Peyer's patch (tissue), 4 donors: ENCODE measurements at regions not wholly inside any gene's neighbourhood (a gene's known extent, or its start where the extent isn't known, plus 50 kb on each side); places are given as distances from the start of the nearest gene placed in this dataset.

ENCODE experiments used
- DNase-seq, 3 donors: peaks; one replicate each; pipeline ENCODE4 v3.0.0-alpha.2; 2017 to 2019
- H3K27ac ChIP-seq, 4 donors: fragments of 200-600 bp; sonication (generic); one replicate each; pipeline ENCODE4 v1.5.1; 2016 to 2019
- H3K27me3 ChIP-seq, 2 donors: fragments of 200-600 bp; sonication (generic); one replicate each; pipeline ENCODE4 v1.5.1; 2019
- H3K36me3 ChIP-seq, 3 donors: fragments of 200-600 bp; sonication (generic); one replicate each; pipeline ENCODE4 v1.5.1; 2016 to 2019
- H3K4me1 ChIP-seq, 4 donors: fragments of 200-600 bp; sonication (generic); one replicate each; pipeline ENCODE4 v1.5.1; 2016 to 2019
- H3K4me3 ChIP-seq, 4 donors: fragments of 200-600 bp; sonication (generic); 1 replicate in 3 of 4; 2 replicates in 1 of 4; pipeline ENCODE4 v1.5.1; 2016 to 2019; ENCODE audit warnings: mild to moderate bottlenecking in 1 of 4
- H3K9me3 ChIP-seq, 4 donors: fragments of 200-600 bp; sonication (generic); one replicate each; pipeline ENCODE4 v1.5.1; 2016 to 2019; ENCODE audit warnings: mild to moderate bottlenecking in 1 of 4
- POLR2A ChIP-seq, 2 donors: fragments of 450-650 bp; IDR thresholded peaks; one replicate each; pipeline ENCODE4 v1.5.1; 2017; ENCODE audit warnings: antibody characterized with exemption in 2 of 2, mild to moderate bottlenecking in 2 of 2, moderate library complexity in 2 of 2
- TF ChIP-seq, protein P1 (sequence below), 6 experiments: fragments of 450-650 bp in 4 of 6; fragments of 200-600 bp in 2 of 6; sonication (generic) in 1 of 6; IDR thresholded peaks; one replicate each; pipeline ENCODE4 v1.5.1; 2017 to 2019; ENCODE audit warnings: antibody characterized with exemption in 6 of 6, mild to moderate bottlenecking in 3 of 6, moderate library complexity in 1 of 6

DNA sequence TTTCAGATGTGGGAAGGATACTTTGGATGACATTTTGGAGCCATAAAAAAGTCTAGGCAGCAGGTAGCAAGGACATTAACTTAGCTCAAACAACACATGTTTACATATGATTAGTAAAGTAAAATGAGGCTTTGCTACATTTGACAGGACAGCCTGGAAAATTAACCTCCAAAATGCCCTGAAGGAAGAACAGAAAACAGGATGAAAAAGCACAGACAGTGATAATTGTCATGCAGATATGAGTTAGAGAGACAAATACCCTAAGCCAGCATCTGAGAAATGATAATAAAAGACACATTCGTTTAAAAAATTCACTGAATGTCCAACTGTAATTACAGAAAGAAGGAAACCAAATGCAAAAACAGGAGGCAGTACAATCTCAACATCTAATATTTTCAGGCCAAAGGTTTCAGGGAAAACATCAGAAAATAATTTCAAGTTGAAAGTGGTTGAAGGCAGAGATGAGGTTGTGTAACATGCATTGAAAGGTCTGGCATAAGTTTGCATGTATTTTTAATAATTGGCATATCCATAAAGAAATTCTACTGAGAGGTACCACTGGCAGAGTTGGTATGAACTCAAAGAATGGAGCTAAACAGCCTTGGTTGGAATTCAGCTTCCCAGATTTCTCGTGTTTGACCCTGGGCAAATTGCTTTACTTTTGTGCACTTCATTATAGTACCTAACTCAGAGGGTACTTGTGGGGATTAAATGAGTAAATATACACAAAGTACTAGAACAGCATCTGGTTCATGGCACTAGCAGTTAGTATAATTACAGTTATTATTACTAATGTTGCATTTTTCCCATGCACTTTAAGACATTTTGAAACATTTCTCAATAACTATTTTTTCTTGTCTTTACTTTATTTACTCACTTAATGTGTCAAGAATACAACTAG is 54.4 kb upstream of the MAP9 start:
- H3K4me1 ChIP-seq, result no peaks in the 10 kb centered on the region
- DNase-seq, result no peak
- TF ChIP-seq POLR2A (IDR thresholded peaks at IDR 0.05), result no peak
- TF ChIP-seq, protein P1, sequence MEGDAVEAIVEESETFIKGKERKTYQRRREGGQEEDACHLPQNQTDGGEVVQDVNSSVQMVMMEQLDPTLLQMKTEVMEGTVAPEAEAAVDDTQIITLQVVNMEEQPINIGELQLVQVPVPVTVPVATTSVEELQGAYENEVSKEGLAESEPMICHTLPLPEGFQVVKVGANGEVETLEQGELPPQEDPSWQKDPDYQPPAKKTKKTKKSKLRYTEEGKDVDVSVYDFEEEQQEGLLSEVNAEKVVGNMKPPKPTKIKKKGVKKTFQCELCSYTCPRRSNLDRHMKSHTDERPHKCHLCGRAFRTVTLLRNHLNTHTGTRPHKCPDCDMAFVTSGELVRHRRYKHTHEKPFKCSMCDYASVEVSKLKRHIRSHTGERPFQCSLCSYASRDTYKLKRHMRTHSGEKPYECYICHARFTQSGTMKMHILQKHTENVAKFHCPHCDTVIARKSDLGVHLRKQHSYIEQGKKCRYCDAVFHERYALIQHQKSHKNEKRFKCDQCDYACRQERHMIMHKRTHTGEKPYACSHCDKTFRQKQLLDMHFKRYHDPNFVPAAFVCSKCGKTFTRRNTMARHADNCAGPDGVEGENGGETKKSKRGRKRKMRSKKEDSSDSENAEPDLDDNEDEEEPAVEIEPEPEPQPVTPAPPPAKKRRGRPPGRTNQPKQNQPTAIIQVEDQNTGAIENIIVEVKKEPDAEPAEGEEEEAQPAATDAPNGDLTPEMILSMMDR (IDR thresholded peaks at IDR 0.05), result no peak

DNA sequence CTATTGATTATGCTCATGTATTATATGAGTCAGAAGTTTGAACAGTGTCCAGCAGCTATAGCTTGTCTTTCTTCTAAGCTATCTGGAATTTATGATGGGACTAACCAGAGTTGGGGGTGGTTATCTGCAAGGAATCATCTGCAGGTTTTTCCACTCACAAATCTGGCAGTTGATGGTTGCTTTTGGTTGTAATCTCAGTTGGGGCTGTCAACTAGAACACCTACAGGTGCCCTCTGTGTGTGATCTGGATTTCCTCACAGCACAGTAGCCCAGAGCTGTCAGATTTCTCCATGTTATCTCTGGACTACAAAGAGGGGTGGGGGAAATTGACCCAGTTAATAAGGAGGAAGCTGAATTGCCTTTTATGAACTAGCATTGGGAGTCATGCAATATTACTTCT is 51.4 kb upstream of the MAP9 start:
- TF ChIP-seq POLR2A (IDR thresholded peaks at IDR 0.05), result no peak
- TF ChIP-seq, protein P1 (IDR thresholded peaks at IDR 0.05), result no peak
- DNase-seq, result no peak
- Histone ChIP-seq H3K4me3 (no peak overlapping the region), H3K9me3 (peaks cover 0 to 5% (median 0%) of the 10 kb centered on the region in 4 donors), H3K4me1 (no peaks in the 10 kb centered on the region), H3K36me3 (no peaks in the 10 kb centered on the region), H3K27me3 (no peaks in the 10 kb centered on the region), H3K27ac (no peak overlapping the region)

More for the DNA sequence above, 54.4 kb upstream of the MAP9 start:
- Histone ChIP-seq H3K27ac (no peak overlapping the region), H3K4me3 (no peak overlapping the region), H3K9me3 (peaks cover 0 to 5% (median 0%) of the 10 kb centered on the region in 4 donors), H3K27me3 (no peaks in the 10 kb centered on the region), H3K36me3 (no peaks in the 10 kb centered on the region)

- H3K36me3 ChIP-seq, result no peaks in the 10 kb centered on the region
- H3K27me3 ChIP-seq, result no peaks in the 10 kb centered on the region
- no peak for TF ChIP-seq POLR2A (IDR thresholded peaks at IDR 0.05)
- TF ChIP-seq, protein P1 (IDR thresholded peaks at IDR 0.05), result no peak
- H3K9me3 ChIP-seq, result peaks cover 0 to 5% (median 0%) of the 10 kb centered on the region in 4 donors
- H3K4me1 ChIP-seq, result no peaks in the 10 kb centered on the region
- no peak for DNase-seq
- H3K4me3 ChIP-seq, result no peak overlapping the region
- H3K27ac ChIP-seq, result no peak overlapping the region
Observed at GRCh38 chr4:155426953-155427352, 50.2 kb upstream of the MAP9 start.
